AG09309 (cell line): ENCODE measurements at regions not wholly inside any gene's neighbourhood (a gene's known extent, or its start where the extent isn't known, plus 50 kb on each side); places are given as distances from the start of the nearest gene placed in this dataset.

Experiments used
- DNase-seq: peaks from one replicate; pipeline ENCODE4 v3.0.0-alpha.2; 2010; ENCODE audit warnings: low read depth
- H3K4me3 ChIP-seq: 2 replicates; pipeline ENCODE4 v1.5.1; 2011; ENCODE audit warnings: mild to moderate bottlenecking, low read depth, low read length, moderate library complexity; ENCODE audit not compliant: control insufficient read depth
- CTCF ChIP-seq: IDR thresholded peaks from 2 replicates; pipeline ENCODE4 v1.5.1; 2011; ENCODE audit warnings: mild to moderate bottlenecking, low read depth, low read length, inconsistent platforms; ENCODE audit not compliant: insufficient read depth, control insufficient read depth; ENCODE audit errors: missing control alignments

- TF ChIP-seq CTCF, result no peak
- no peak for DNase-seq
- no peak overlapping the region for H3K4me3 ChIP-seq
Observed at GRCh38 chr7:114755856-114756255, 166.0 kb upstream of the MDFIC start.

- no peak for TF ChIP-seq CTCF
- H3K4me3 ChIP-seq, result no peak overlapping the region
- DNase-seq, result no peak
Observed at GRCh38 chr7:114758661-114759227, 163.2 kb upstream of the MDFIC start.

GRCh38 chr7:114759347-114760062, 162.4 kb upstream of the MDFIC start:
- H3K4me3 ChIP-seq, result no peak overlapping the region
- DNase-seq, result peak; percentile 3
- TF ChIP-seq CTCF, result no peak

GRCh38 chr7:114760477-114760876, 161.4 kb upstream of the MDFIC start:
- H3K4me3 ChIP-seq, result no peak overlapping the region
- DNase-seq, result no peak
- TF ChIP-seq CTCF, result no peak

GRCh38 chr7:114761973-114762372, 159.9 kb upstream of the MDFIC start:
- no peak for TF ChIP-seq CTCF
- H3K4me3 ChIP-seq, result no peak overlapping the region

GRCh38 chr7:114765331-114766040, 156.4 kb upstream of the MDFIC start:
- DNase-seq, result no peak
- TF ChIP-seq CTCF, result no peak

More at GRCh38 chr7:114761973-114762372, 159.9 kb upstream of the MDFIC start:
- no peak for DNase-seq

More at GRCh38 chr7:114765331-114766040, 156.4 kb upstream of the MDFIC start:
- no peak overlapping the region for H3K4me3 ChIP-seq
